MM.1S (cell line): ENCODE measurements at regions not wholly inside any gene's neighbourhood (a gene's known extent, or its start where the extent isn't known, plus 50 kb on each side); places are given as distances from the start of the nearest gene placed in this dataset.

ENCODE experiments used
- DNase-seq: peaks from one replicate; pipeline ENCODE4 v3.0.0-alpha.2; 2015
- H2AFZ ChIP-seq: fragments of 300-600 bp; sonication (generic); 2 replicates; pipeline ENCODE4 v1.6.0; 2016; ENCODE audit warnings: antibody characterized with exemption, low read length
- H3F3A ChIP-seq: fragments of 300-600 bp; sonication (generic); 2 replicates; pipeline ENCODE4 v1.6.1; 2016; ENCODE audit warnings: mild to moderate bottlenecking, antibody characterized with exemption, low read length, moderate library complexity, mixed read lengths; ENCODE audit not compliant: insufficient read depth
- H3K27ac ChIP-seq: fragments of 300-600 bp; sonication (generic); 2 replicates; pipeline ENCODE4 v1.5.1; 2016; ENCODE audit warnings: mild to moderate bottlenecking, low read length
- H3K27me3 ChIP-seq: fragments of 300-600 bp; sonication (generic); replicated peaks from 2 replicates; pipeline ENCODE4 v1.6.0; 2016; ENCODE audit warnings: low read length; ENCODE audit not compliant: insufficient read depth
- H3K36me3 ChIP-seq: fragments of 300-600 bp; sonication (generic); replicated peaks from 2 replicates; pipeline ENCODE4 v1.6.1; 2016; ENCODE audit warnings: mild to moderate bottlenecking, low read length, mixed read lengths; ENCODE audit not compliant: insufficient read depth
- H3K4me1 ChIP-seq: fragments of 300-600 bp; sonication (generic); 2 replicates; pipeline ENCODE4 v1.6.1; 2016; ENCODE audit warnings: low read length, mixed read lengths
- H3K4me2 ChIP-seq: fragments of 300-600 bp; sonication (generic); 2 replicates; pipeline ENCODE4 v1.6.0; 2016; ENCODE audit warnings: low read depth, low read length
- H3K4me3 ChIP-seq: fragments of 300-600 bp; sonication (generic); 2 replicates; pipeline ENCODE4 v1.5.1; 2016; ENCODE audit warnings: low read length, mixed read lengths
- H3K79me2 ChIP-seq: fragments of 300-600 bp; sonication (generic); 2 replicates; pipeline ENCODE4 v1.6.1; 2016; ENCODE audit warnings: mixed run types, low read length, mixed read lengths
- H3K9ac ChIP-seq: fragments of 300-600 bp; sonication (generic); 2 replicates; pipeline ENCODE4 v1.6.1; 2016; ENCODE audit warnings: low read length, mixed read lengths
- H3K9me2 ChIP-seq: fragments of 300-600 bp; sonication (generic); replicated peaks from 2 replicates; pipeline ENCODE4 v1.6.1; 2016; ENCODE audit warnings: mild to moderate bottlenecking, low read length, mixed read lengths; ENCODE audit not compliant: insufficient read depth
- H3K9me3 ChIP-seq: fragments of 300-600 bp; sonication (generic); replicated peaks from 2 replicates; pipeline ENCODE4 v1.6.1; 2016; ENCODE audit warnings: mild to moderate bottlenecking, low read length, mixed read lengths; ENCODE audit not compliant: insufficient read depth
- H4K20me1 ChIP-seq: fragments of 300-600 bp; sonication (generic); 2 replicates; pipeline ENCODE4 v1.6.1; 2016; ENCODE audit warnings: mild to moderate bottlenecking, low read length, moderate library complexity, mixed read lengths; ENCODE audit not compliant: insufficient read depth
- EZH2 ChIP-seq: fragments of 300-600 bp; sonication (generic); optimal IDR thresholded peaks from 2 replicates; pipeline ENCODE3; 2017; ENCODE audit warnings: low read depth, mild to moderate bottlenecking, antibody characterized with exemption, low read length, mixed read lengths
- EZH2phosphoT487 ChIP-seq: fragments of 300-600 bp; sonication (generic); IDR thresholded peaks from 2 replicates; pipeline ENCODE4 v1.6.1; 2018; ENCODE audit warnings: antibody characterized with exemption, low read length
- TF ChIP-seq, protein P1 (sequence below): fragments of 300-600 bp; sonication (generic); IDR thresholded peaks from 2 replicates; pipeline ENCODE4 v1.5.1; 2016; ENCODE audit warnings: antibody characterized with exemption, low read length, mixed read lengths

DNA sequence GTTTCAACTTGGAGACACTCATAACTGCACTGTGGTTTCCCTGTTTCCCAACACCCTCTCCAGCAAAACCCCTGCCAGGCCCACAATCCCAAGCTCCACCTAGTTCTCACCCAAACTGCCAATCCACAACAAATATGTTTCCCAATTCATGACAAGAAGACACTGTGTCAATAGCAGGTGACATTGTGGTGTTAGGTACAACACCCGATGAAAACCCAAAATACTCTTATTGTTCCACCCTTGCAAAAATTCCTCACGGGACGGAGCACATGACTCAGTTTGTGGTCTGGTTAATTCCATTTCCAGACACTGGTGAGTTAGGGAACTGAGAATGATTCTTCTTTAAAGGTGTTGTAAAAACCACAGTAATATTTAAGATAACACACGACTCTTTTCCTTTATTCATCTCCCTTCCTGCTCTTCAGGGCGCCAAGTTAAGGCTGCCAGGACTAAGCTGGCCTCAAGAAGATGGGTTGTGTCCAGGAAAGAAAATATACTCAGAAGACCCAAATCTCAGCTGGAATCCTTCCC, 735.5 kb downstream of the MED13L start:
- Histone ChIP-seq H3K4me3 (no peak overlapping the region), H3K4me2 (no peak overlapping the region), H3K79me2 (no peaks in the 10 kb centered on the region), H3K36me3 (no peaks in the 10 kb centered on the region), H3K4me1 (no peaks in the 10 kb centered on the region), H3K9me3 (no peaks in the 10 kb centered on the region), H3K9ac (no peak overlapping the region), H2AFZ (no peak overlapping the region), H3K27me3 (no peaks in the 10 kb centered on the region), H3K27ac (no peak overlapping the region), H4K20me1 (no peaks in the 10 kb centered on the region), H3K9me2 (no peaks in the 10 kb centered on the region), H3F3A (no peaks in the 10 kb centered on the region)
- no peak for TF ChIP-seq EZH2phosphoT487
- TF ChIP-seq, protein P1, sequence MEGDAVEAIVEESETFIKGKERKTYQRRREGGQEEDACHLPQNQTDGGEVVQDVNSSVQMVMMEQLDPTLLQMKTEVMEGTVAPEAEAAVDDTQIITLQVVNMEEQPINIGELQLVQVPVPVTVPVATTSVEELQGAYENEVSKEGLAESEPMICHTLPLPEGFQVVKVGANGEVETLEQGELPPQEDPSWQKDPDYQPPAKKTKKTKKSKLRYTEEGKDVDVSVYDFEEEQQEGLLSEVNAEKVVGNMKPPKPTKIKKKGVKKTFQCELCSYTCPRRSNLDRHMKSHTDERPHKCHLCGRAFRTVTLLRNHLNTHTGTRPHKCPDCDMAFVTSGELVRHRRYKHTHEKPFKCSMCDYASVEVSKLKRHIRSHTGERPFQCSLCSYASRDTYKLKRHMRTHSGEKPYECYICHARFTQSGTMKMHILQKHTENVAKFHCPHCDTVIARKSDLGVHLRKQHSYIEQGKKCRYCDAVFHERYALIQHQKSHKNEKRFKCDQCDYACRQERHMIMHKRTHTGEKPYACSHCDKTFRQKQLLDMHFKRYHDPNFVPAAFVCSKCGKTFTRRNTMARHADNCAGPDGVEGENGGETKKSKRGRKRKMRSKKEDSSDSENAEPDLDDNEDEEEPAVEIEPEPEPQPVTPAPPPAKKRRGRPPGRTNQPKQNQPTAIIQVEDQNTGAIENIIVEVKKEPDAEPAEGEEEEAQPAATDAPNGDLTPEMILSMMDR: no peak
- no peak for TF ChIP-seq EZH2
- DNase-seq: no peak

DNA sequence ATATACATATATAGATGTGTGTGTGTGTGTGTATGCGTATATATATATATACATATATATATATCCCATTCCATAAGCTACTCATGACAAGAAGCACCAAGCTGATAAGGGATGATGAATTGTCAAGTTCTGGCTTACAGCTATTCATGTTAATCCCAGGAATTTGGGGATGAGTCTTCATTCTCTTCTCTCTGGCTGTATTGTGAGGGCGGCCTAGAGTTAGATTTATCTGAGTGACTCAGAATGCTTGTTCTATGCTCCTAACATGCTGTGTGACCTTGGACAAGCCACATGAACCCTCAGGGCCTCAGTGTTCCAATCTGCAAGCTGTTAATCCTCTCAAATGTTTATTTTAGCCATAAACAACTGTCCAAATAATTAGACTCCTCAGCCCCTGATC, 749.0 kb downstream of the MED13L start:
- Histone ChIP-seq H3K9me2 (no peaks in the 10 kb centered on the region), H3K4me2 (no peak overlapping the region), H3K9ac (no peak overlapping the region), H4K20me1 (no peaks in the 10 kb centered on the region), H3K27me3 (no peaks in the 10 kb centered on the region), H3F3A (no peaks in the 10 kb centered on the region), H3K27ac (no peak overlapping the region), H3K4me3 (no peak overlapping the region), H3K79me2 (no peaks in the 10 kb centered on the region), H3K4me1 (no peaks in the 10 kb centered on the region), H3K9me3 (no peaks in the 10 kb centered on the region), H2AFZ (no peak overlapping the region), H3K36me3 (no peaks in the 10 kb centered on the region)
- no peak for DNase-seq
- TF ChIP-seq EZH2phosphoT487: no peak
- TF ChIP-seq EZH2: no peak
- TF ChIP-seq, protein P1: no peak

DNA sequence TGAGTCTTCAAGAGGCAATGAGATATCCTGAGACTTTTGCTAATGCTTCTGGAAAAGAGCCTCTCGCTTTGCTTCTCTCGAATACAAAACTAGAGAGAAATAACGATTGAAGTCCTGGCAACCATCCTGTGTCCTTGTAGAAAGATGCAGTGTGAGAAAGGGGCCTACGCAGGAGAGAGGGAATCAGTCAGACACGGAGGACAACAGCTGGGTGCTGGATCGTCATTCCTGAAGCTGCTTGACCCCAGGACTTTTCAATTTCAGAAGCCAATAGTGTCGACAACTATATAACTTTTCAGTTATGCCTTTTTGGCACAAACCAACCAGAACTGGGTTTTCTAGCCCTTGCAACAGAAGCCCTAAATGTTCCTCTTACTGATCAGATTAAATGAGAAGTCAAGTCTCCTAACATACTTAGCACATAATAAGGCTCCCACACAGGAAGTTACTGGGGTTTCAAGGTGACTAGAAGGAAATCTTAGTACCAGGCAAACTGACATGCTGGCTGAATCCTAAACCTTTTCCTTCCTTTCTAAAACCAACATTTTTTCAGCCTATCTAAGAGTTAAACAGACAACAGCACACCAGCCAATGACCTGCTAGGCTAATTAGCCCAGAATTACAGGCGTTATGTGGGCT, 755.6 kb downstream of the MED13L start:
- Histone ChIP-seq H2AFZ (no peak overlapping the region), H3K4me2 (no peak overlapping the region), H3K27ac (no peak overlapping the region), H3K79me2 (no peaks in the 10 kb centered on the region), H3K36me3 (no peaks in the 10 kb centered on the region), H3K4me1 (no peaks in the 10 kb centered on the region), H3K4me3 (no peak overlapping the region), H3K9ac (no peak overlapping the region), H3K27me3 (no peaks in the 10 kb centered on the region), H3K9me2 (no peaks in the 10 kb centered on the region), H4K20me1 (no peaks in the 10 kb centered on the region), H3F3A (no peaks in the 10 kb centered on the region), H3K9me3 (no peaks in the 10 kb centered on the region)
- DNase-seq: no peak
- TF ChIP-seq EZH2 (no peak), EZH2phosphoT487 (no peak)
- TF ChIP-seq, protein P1: no peak
